Ovary (tissue), 3 donors: ENCODE measurements at regions not wholly inside any gene's neighbourhood (a gene's known extent, or its start where the extent isn't known, plus 50 kb on each side); places are given as distances from the start of the nearest gene placed in this dataset.

Experiments
- CTCF ChIP-seq, 3 donors: fragments of 450-650 bp in 2 of 3; fragments of 200-600 bp in 1 of 3; IDR thresholded peaks; one replicate each; pipeline versions ENCODE4 v1.5.1 to v1.8.0; 2016 to 2022; ENCODE audit warnings: antibody characterized with exemption in 3 of 3, mild to moderate bottlenecking in 1 of 3
- POLR2A ChIP-seq: fragments of 450-650 bp; IDR thresholded peaks from one replicate; pipeline ENCODE4 v1.6.1; 2017; ENCODE audit warnings: antibody characterized with exemption, mild to moderate bottlenecking, moderate library complexity
- donor health status: DM: no; HTN: no; CAD: no.

- no peak for TF ChIP-seq CTCF (IDR thresholded peaks at IDR 0.05)
- TF ChIP-seq POLR2A: no peak
Measured at GRCh38 chr1:193846411-193846810, 660.0 kb upstream of the B3GALT2 start.
